GM10266 (cell line): ENCODE measurements at regions not wholly inside any gene's neighbourhood (a gene's known extent, or its start where the extent isn't known, plus 50 kb on each side); places are given as distances from the start of the nearest gene placed in this dataset.

Experiments used
- DNase-seq: peaks from one replicate; pipeline ENCODE4 v3.0.0; 2012; ENCODE audit errors: extremely low spot score
- CTCF ChIP-seq: IDR thresholded peaks from 2 replicates; pipeline ENCODE4 v1.5.1; 2012; ENCODE audit warnings: mild to moderate bottlenecking, low read depth; ENCODE audit not compliant: control insufficient read depth, insufficient read depth; ENCODE audit errors: missing control alignments

GRCh38 chrX:148376342-148376741 is 124.1 kb upstream of the AFF2 start:
- no peak for TF ChIP-seq CTCF

GRCh38 chrX:148380107-148380506 is 120.3 kb upstream of the AFF2 start:
- no peak for DNase-seq
- no peak for TF ChIP-seq CTCF

More at GRCh38 chrX:148376342-148376741, 124.1 kb upstream of the AFF2 start:
- DNase-seq = no peak

GRCh38 chrX:148380650-148381561 is 119.5 kb upstream of the AFF2 start:
- peak; percentile 6 for DNase-seq
- TF ChIP-seq CTCF = no peak

GRCh38 chrX:148381603-148382002 is 118.8 kb upstream of the AFF2 start:
- no peak for TF ChIP-seq CTCF
- no peak for DNase-seq

GRCh38 chrX:148382983-148383382 is 117.4 kb upstream of the AFF2 start:
- TF ChIP-seq CTCF = no peak
- no peak for DNase-seq

GRCh38 chrX:148385471-148385870 is 114.9 kb upstream of the AFF2 start:
- DNase-seq = no peak
- no peak for TF ChIP-seq CTCF

- TF ChIP-seq CTCF = no peak
- DNase-seq = no peak
These were observed 110.8 kb upstream of the AFF2 start for GRCh38 chrX:148389629-148390028.
